ENCODE measurements at regions not wholly inside any gene's neighbourhood (a gene's known extent, or its start where the extent isn't known, plus 50 kb on each side); places are given as distances from the start of the nearest gene placed in this dataset.

DNA sequence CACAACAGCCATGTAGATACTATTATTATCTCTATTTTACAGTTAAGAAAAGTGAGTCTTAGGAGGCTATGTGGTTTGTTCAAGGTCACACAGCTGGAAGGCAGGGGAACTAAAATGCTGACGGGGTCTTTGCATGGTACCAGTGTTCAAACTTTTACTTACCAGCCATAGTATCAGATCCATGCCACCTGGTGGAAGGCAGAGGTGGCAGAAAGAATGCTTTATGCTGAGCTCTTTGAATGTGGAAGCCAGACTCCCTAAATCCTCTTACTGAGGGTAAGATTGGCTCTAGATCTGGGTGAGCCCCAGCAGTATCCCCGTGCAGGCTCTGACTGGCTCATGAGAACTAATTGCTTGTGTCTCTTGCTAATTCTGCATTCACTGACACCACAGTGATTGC is 54.3 kb upstream of the NAV2 start:
- peak; percentile 45; the same call in 2 of the 3 replicates for ATAC-seq

GRCh38 chr11:19656140-19656541 is 56.5 kb upstream of the NAV2 start:
- H3K9me3 Mint-ChIP-seq: no peaks in the 10 kb centered on the region; the same call in 2 of the 3 replicates
- peak; percentile 7 for DNase-seq (ENCODE audit: low spot score)
- no peak overlapping the region for H3K27ac Mint-ChIP-seq
- H3K4me1 ChIP-seq (ENCODE audit: insufficient read depth): no peaks in the 10 kb centered on the region
- H3K27me3 ChIP-seq (ENCODE audit: insufficient read depth): no peaks in the 10 kb centered on the region
- no peaks in the 10 kb centered on the region for H3K79me2 ChIP-seq (replicated peaks; ENCODE audit: insufficient read depth)
- no peak; the same call in 1 of the 3 replicates for ATAC-seq
- H2AFZ ChIP-seq: peak overlapping the region; percentile 83; the same call in 1 of the 2 replicates
- H4K20me1 ChIP-seq (replicated peaks; ENCODE audit: insufficient read depth): no peaks in the 10 kb centered on the region
- H3K36me3 ChIP-seq (ENCODE audit: insufficient read depth): no peaks in the 10 kb centered on the region
- H3K27me3 Mint-ChIP-seq (ENCODE audit: insufficient read depth, low read depth, poor library complexity): no peaks in the 10 kb centered on the region
- no peaks in the 10 kb centered on the region for H3K9me2 ChIP-seq (ENCODE audit: insufficient read depth)
- TF ChIP-seq NANOG (IDR thresholded peaks at IDR 0.05; ENCODE audit: borderline replicate concordance): no peak
- TF ChIP-seq, protein P1, sequence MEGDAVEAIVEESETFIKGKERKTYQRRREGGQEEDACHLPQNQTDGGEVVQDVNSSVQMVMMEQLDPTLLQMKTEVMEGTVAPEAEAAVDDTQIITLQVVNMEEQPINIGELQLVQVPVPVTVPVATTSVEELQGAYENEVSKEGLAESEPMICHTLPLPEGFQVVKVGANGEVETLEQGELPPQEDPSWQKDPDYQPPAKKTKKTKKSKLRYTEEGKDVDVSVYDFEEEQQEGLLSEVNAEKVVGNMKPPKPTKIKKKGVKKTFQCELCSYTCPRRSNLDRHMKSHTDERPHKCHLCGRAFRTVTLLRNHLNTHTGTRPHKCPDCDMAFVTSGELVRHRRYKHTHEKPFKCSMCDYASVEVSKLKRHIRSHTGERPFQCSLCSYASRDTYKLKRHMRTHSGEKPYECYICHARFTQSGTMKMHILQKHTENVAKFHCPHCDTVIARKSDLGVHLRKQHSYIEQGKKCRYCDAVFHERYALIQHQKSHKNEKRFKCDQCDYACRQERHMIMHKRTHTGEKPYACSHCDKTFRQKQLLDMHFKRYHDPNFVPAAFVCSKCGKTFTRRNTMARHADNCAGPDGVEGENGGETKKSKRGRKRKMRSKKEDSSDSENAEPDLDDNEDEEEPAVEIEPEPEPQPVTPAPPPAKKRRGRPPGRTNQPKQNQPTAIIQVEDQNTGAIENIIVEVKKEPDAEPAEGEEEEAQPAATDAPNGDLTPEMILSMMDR (conservative IDR thresholded peaks at IDR 0.05; ENCODE audit: low read depth in 2 of 2): peak; percentile 29 to 63
- TF ChIP-seq EZH2phosphoT487 (IDR thresholded peaks at IDR 0.05; ENCODE audit: unreplicated experiment): no peak
- no peak overlapping the region for H3K4me3 Mint-ChIP-seq
- no peak overlapping the region for H3K4me2 ChIP-seq
- H3K4me1 Mint-ChIP-seq: no peaks in the 10 kb centered on the region
- no peak overlapping the region for H3K4me3 ChIP-seq
- no peaks in the 10 kb centered on the region for H3K36me3 Mint-ChIP-seq (ENCODE audit: low read depth)
- no peaks in the 10 kb centered on the region for H3F3A ChIP-seq (replicated peaks; ENCODE audit: low read depth)
- no peak overlapping the region for H3K27ac ChIP-seq (ENCODE audit: low read depth)

More for the DNA sequence above, 54.3 kb upstream of the NAV2 start:
- no peak overlapping the region for H2AFZ ChIP-seq
- H3K9me2 ChIP-seq (ENCODE audit: insufficient read depth): no peaks in the 10 kb centered on the region
- no peaks in the 10 kb centered on the region for H3K4me1 ChIP-seq (ENCODE audit: insufficient read depth)
- H3K36me3 Mint-ChIP-seq (ENCODE audit: low read depth): no peaks in the 10 kb centered on the region
- H3K36me3 ChIP-seq (ENCODE audit: insufficient read depth): no peaks in the 10 kb centered on the region
- peaks cover 4% of the 10 kb centered on the region; the same call in 2 of the 3 replicates for H3K9me3 Mint-ChIP-seq
- no peaks in the 10 kb centered on the region for H3K4me1 Mint-ChIP-seq
- H3K79me2 ChIP-seq (replicated peaks; ENCODE audit: insufficient read depth): no peaks in the 10 kb centered on the region
- TF ChIP-seq, protein P1 (conservative IDR thresholded peaks at IDR 0.05; ENCODE audit: low read depth in 2 of 2): peak; percentile 20 to 21; a peak in 2 of 4 replicates
- no peak for TF ChIP-seq CREB1 (CRISPR knock-in tag; IDR thresholded peaks at IDR 0.05; ENCODE audit: low read depth)
- H3K4me2 ChIP-seq: no peak overlapping the region
- no peak for DNase-seq (ENCODE audit: low spot score)
- H3K27me3 ChIP-seq (ENCODE audit: insufficient read depth): no peaks in the 10 kb centered on the region
- H3K27ac ChIP-seq (ENCODE audit: low read depth): no peak overlapping the region
- no peak overlapping the region for H3K4me3 Mint-ChIP-seq
- H3F3A ChIP-seq (replicated peaks; ENCODE audit: low read depth): no peaks in the 10 kb centered on the region
- no peaks in the 10 kb centered on the region for H3K27me3 Mint-ChIP-seq (ENCODE audit: insufficient read depth, low read depth, poor library complexity)
- no peaks in the 10 kb centered on the region for H4K20me1 ChIP-seq (replicated peaks; ENCODE audit: insufficient read depth)
- H3K27ac Mint-ChIP-seq: no peak overlapping the region
- H3K4me3 ChIP-seq: no peak overlapping the region
